NOMO-1 treated with dmso at 0.1 percent for 144 hours (cell line): ENCODE measurements at regions not wholly inside any gene's neighbourhood (a gene's known extent, or its start where the extent isn't known, plus 50 kb on each side); places are given as distances from the start of the nearest gene placed in this dataset.

Experiments
- DNase-seq: peaks from one replicate; lab custom pipeline; 2025; ENCODE audit not compliant: unreplicated experiment; lab: John Stamatoyannopoulos, UW

GRCh38 chr10:31081937-31082840, 50.5 kb upstream of the ZNF438 start:
- DNase-seq = no peak

GRCh38 chr10:31083765-31084184, 52.1 kb upstream of the ZNF438 start:
- DNase-seq = peak; percentile 26

DNA sequence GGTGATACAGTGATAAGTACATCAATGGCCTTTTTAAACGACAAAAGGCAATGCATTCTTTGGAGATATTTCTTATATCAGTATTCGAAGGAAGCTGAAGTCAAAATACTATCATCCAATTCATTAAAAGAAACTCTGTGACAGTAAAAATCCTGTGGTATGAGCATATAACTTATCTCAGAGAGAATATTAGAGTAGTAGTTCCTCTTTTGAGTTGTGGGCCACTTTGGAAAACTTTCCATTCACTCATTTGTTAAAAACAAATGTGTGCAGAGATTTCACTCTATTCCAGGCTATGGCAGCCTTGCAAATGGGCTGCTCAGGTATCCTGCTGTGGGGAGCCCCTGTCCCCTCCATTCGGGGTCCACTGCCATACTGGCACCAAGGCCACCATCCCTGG, 55.3 kb upstream of the ZNF438 start:
- no peak for DNase-seq

- DNase-seq = no peak
Observed at GRCh38 chr10:31087851-31088250, 56.2 kb upstream of the ZNF438 start.

- no peak for DNase-seq
Observed at GRCh38 chr10:31090894-31091607, 59.4 kb upstream of the ZNF438 start.

DNA sequence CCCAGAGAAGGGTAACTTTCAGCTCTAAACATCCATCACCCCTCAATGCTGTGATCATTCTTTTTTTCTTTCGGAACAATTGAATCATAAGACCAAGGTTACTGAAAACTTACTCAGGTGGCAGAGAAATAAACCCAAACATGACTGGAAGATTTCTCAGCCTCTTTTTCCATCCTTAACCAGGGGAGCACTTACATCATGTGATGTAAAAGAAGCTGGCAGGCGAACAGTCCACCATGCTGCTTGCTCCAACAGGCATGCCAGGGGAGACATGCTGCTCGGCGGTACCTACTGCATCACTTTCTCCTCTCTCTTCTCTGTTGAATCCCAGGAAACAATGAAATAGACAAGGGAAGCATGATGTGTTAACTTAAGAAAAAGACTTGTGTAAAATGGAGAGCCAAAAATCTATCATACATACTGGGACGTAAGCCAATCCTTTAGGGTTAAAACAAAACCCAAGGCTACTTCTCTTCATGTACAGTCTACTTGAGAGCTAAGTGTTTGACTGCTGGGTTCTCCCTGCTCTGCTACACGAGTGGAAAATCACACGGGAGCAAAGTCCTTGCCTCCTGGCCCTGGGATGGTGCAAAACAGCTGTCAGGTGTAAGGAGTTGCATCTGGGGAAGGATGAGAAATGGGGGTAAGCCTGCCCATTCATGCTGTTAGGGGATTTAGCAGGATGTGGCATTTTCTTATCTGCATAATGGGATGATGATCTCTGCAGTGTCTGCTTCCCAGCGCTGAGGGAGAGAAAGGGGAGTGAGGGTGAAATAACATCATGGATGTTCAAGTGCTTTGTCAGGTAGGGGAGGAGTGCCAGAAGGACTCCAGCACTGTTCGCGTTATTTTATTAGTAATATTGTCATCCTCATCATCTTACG, 64.3 kb upstream of the ZNF438 start:
- DNase-seq = no peak

DNA sequence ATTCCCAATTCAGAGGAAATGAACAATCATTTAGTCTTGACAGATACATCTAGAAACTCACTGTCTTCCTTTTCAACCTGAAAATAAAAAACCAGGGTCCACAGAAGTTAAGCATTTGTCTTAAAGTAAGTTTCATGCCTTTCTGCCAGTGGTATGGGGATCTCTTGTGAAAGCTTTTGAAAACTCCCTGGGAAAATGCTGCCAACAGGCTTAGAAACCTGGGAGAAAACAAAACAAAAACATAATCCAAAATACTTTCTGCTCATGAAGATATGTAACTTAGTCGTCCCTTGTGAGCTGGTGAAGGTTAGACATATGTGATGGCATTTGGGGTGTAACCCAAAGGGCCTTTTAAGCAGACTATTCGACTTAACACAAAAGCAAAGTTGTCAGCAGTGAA, 66.4 kb upstream of the ZNF438 start:
- DNase-seq = no peak

DNA sequence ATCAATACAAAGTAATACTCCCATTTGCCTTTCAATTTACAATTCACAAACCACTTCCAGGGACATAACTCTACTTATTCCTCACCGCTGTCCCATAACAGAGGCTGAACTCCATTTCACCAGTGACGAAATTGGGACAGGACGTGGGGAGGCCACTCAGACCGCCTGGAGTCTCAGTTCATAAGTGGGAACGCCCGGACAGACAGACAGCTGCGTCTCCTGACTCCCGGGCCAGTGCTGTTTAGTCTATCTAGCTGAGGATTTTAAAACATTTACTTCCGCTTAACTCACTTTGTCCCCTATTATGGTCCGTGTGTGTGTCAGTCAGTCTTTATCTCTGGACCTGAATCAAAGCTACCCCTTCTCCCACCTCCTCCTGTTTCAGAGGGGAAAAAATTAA, 67.4 kb upstream of the ZNF438 start:
- DNase-seq = no peak

DNA sequence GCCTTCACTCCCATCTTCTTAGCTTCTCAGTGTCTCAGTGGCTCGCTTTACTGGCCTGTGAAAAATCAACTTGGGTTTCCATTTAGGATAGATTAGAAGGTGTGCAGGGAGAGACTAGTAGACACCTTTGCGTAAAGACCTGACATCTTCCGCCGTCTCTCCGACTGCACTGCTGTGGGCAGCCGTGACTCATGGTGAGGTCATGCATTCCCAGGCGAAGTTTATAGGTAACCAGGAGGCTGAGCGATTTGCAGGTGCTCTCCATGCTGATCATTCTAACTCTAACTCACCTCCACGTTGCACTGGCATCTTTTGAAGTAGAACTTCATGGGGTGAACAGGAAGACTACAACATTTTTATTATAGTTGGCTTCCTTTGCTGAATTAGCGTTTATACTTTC, 68.0 kb upstream of the ZNF438 start:
- no peak for DNase-seq

GRCh38 chr10:31100115-31100601, 68.5 kb upstream of the ZNF438 start:
- DNase-seq = no peak

- no peak for DNase-seq
Observed at GRCh38 chr10:31100662-31101061, 69.0 kb upstream of the ZNF438 start.

- no peak for DNase-seq
Observed at GRCh38 chr10:31101123-31101522, 69.5 kb upstream of the ZNF438 start.

DNA sequence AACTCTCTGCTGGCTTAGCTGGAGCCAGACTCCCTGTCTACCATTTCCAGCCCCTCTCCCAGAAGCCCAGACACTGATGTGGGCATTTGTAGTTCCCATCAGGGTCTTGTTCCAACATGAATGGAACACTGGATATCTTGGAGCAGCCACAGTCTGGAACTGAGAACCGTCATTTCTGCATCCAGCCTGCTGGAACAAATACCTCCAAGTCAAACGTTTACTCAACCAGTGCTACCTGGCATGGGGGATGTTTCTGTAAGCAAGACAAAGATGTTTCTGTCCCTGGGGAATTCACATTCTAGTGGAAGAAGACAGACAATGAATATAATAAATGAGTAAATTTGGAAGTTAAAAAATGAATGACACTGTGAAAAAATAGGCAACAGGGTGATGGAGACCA, 70.8 kb upstream of the ZNF438 start:
- no peak for DNase-seq

DNA sequence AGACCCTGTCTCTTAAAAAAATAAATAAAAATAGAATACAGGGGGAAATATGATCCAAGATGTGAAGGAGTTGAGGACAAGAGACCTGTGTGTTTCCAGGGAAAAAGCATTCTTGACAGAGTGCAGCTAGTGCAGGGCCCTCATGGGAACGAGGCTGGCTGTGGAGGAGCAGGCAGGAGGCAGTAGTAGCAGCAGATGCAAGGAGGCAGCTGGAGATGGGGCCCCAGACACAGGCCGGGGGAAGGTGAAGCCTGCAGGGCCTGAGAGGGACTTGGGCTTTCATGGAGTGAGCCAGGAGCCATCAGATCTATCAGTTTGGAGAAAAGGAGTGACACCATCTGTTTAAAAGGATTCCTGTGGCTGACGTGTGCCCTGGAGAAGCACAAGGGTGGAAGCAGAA, 71.4 kb upstream of the ZNF438 start:
- no peak for DNase-seq

DNA sequence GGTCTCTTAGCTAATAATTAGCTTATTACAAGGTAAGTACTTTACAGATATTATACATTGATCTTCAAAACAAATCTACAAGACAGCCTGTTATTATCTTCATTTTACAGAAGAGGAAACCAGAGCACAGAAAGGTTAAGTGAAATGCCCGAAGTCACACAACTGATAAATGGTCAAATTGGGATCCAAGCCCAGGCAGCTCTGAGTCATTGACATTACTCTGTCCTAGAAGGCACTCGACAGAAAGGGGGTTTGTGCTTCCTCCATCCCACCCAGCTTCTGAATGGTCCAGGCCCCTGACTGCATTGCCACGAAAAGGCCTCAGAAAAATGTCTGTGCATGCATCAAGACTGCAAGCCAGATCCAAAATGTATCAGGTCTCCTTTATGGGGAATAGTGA, 81.3 kb upstream of the ZNF438 start:
- DNase-seq = no peak

GRCh38 chr10:31116226-31116625, 84.6 kb upstream of the ZNF438 start:
- no peak for DNase-seq

- DNase-seq = no peak
Observed at GRCh38 chr10:31118556-31118955, 86.9 kb upstream of the ZNF438 start.

DNA sequence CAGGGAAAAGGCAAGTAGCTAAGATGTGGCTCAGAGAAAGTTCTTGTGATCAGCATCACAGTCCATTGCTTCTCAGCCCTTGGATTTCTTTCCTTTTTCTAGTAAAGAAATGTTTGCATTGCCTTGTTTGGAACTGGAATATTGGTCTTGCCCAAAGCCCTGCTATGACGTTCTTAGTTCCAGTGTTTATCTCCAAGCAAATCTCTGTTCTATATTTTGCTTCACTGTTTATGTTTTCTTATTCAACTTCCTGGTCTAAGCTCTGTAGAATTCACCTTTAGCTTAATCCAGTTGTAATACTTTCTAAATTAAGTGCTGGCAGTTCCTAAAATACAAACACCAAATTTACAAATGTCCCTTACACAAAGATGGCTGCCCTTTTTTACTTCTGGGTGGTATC, 88.7 kb upstream of the ZNF438 start:
- no peak for DNase-seq

GRCh38 chr10:31120961-31121685, 89.5 kb upstream of the ZNF438 start:
- DNase-seq = no peak

DNA sequence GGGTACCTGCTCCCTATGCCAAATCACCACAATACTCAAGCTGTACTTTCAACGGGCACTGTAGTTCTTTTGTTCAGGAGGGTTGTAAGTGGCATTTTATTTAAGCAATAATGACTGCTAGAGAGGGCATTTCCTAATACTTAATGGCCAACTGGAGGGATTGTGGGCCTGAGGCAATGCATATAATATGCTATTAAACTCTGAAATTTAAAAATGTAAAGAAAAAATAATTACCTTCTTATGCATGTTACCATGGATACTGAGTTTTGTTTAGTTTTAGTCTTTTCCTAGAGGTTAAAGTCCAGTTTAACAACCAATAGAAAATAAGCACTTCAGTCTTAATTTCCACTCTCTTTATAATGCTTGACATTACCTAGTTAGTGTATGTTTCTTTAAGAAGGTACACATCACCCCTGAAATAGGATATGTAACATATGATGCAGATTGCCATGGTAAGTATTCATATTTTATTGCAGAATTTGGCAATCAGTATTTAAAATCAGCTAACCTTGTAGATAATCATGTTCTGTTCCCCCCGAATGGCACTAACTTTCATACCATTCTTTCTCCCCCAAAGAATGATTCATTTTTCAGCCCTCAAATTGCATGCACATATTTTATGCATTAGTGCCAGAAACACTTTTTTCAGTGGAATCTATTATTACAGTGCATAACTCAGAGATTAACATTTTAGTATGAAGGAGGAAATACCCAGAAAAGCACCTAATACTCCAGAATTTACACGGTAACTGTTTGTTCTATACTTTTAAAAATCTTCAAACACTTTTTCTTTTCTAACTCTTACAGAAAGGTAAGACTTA, 90.3 kb upstream of the ZNF438 start:
- no peak for DNase-seq
